Heart right ventricle (tissue), 16 donors: ENCODE measurements at regions not wholly inside any gene's neighbourhood (a gene's known extent, or its start where the extent isn't known, plus 50 kb on each side); places are given as distances from the start of the nearest gene placed in this dataset.

Experiments
- ATAC-seq, 8 donors: fragments of 200-7000 bp; cut with Tn5 transposase; one replicate each; pipeline ENCODE4 v1.9.1; 2020; ENCODE audit warnings: mild to moderate bottlenecking in 8 of 8, moderate library complexity in 8 of 8, moderate number of reproducible peaks in 1 of 8
- DNase-seq, 2 donors: peaks; one replicate each; pipeline ENCODE4 v3.0.0-alpha.2; 2020
- H3K27ac ChIP-seq, 10 donors: fragments of 200-600 bp; sonication (generic) in 2 of 10; one replicate each; pipeline versions ENCODE4 v1.5.0 to v1.8.0; 2020 to 2022; ENCODE audit warnings: mild to moderate bottlenecking in 3 of 10
- H3K27me3 ChIP-seq, 7 donors: fragments of 200-600 bp; one replicate each; pipeline ENCODE4 v1.8.0; 2021 to 2022; ENCODE audit warnings: mild to moderate bottlenecking in 2 of 7
- H3K36me3 ChIP-seq, 9 donors: fragments of 200-600 bp; sonication (generic) in 1 of 9; one replicate each; pipeline versions ENCODE4 v1.5.0 to v1.8.0; 2020 to 2022; ENCODE audit warnings: mild to moderate bottlenecking in 2 of 9
- H3K4me1 ChIP-seq, 9 donors: fragments of 200-600 bp; sonication (generic) in 1 of 9; one replicate each; pipeline versions ENCODE4 v1.5.0 to v1.8.0; 2020 to 2022; ENCODE audit warnings: mild to moderate bottlenecking in 4 of 9
- H3K4me3 ChIP-seq, 10 donors: fragments of 200-600 bp; sonication (generic) in 2 of 10; one replicate each; pipeline versions ENCODE4 v1.5.0 to v1.8.0; 2020 to 2022; ENCODE audit warnings: mild to moderate bottlenecking in 7 of 10, moderate library complexity in 2 of 10
- H3K9me3 ChIP-seq, 11 donors: fragments of 200-600 bp in 10 of 11; sonication (generic) in 2 of 11; one replicate each; pipeline versions ENCODE4 v1.5.0 to v1.8.0; 2013 to 2022; ENCODE audit warnings: mild to moderate bottlenecking in 2 of 11, control low read depth in 1 of 11, moderate library complexity in 1 of 11
- CTCF ChIP-seq, 9 donors: fragments of 200-600 bp; sonication (generic) in 2 of 9; IDR thresholded peaks; one replicate each; pipeline versions ENCODE4 v1.5.0 to v1.8.0; 2021 to 2022; ENCODE audit warnings: antibody characterized with exemption in 9 of 9, mild to moderate bottlenecking in 5 of 9, moderate library complexity in 1 of 9
- WGBS, 2 donors: extraction: QIAGEN DNeasy Blood & Tissue Kit; methylation state at CpG; one replicate each; pipeline ENCODE4 v1.1.7; 2013; ENCODE audit warnings: inconsistent platforms in 1 of 2; 5-methylcytosine and 5-hydroxymethylcytosine counted together
- intact Hi-C, 10 donors: fragments of 100-400 bp; cut with DNase I; formaldehyde crosslinking; loops; one replicate each; pipeline versions ENCODE4 v1.11.1 to v1.14.2; 2022
- donor health status: Arrhythmogenic right ventricular cardiomyopathy.
- donor health status: ischemic (EF 13 %, LVEDD 7.1; RV severe dilation, severe dysfunction).
- donor health status: healthy with polysubstance abuse.
- donor health status: DM: no; HTN: yes; CAD: no.
- donor health status: DM: no; HTN: no; CAD: no.
- donor health status: ischemic (EF 25% LVEDD 6.9; RV normal size, moderate dysfunction).
- donor health status: ischemic (EF 25% LVEDD 5.7; RV mildly dilated, moderate dysfunction).
- donor health status: healthy.
- donor health status: DM: yes; HTN: yes; CAD: no.
- donor health status: Ischemic cardiomyopathy.
- donor health status: ischemic (EF 35%, LVEDD 5.7; RV mildly dilated, moderate dysfunction).
- donor health status: nonischemic (EF 11% LVEDD 7.7; RV severe dilation, severe dysfunction).
- donor health status: DM: yes; HTN: yes; CAD: no.
- donor health status: PGD.
- donor health status: ischemic (EF 29% LVEDD 5.4; RV normal size, mild dysfunction).
- donor health status: nonischemic (EF 23%, LVEDD 6.1; RV moderate dilation, normal function).

- intact Hi-C loops, result loop anchor here (2.0 to 10.0 kb wide), 10 partner anchors 65 to 443 kb away; partner anchors contain the start of gene SNX9 (in 2 of the 10)
- ATAC-seq (peak in 1 of 8 donors; percentile 10), DNase-seq (no peak)
- H3K36me3 ChIP-seq, result no peaks in the 10 kb centered on the region
- TF ChIP-seq CTCF (IDR thresholded peaks at IDR 0.05), result no peak
- H3K4me3 ChIP-seq, result no peak overlapping the region
- peaks cover 0 to 54% (median 26%) of the 10 kb centered on the region in 9 donors for H3K4me1 ChIP-seq
- no peaks in the 10 kb centered on the region for H3K9me3 ChIP-seq
- WGBS, 2 donors, result 92 to 96% methylated on average over 7 of the region's 7 CpGs
- H3K27me3 ChIP-seq, result no peaks in the 10 kb centered on the region
- H3K27ac ChIP-seq, result no peak overlapping the region
Measured at GRCh38 chr6:157757430-157758403, 65.3 kb upstream of the SNX9 start.

GRCh38 chr6:157758516-157759023, 64.5 kb upstream of the SNX9 start:
- peak in 3 of 8 donors; percentile 25 to 31 (median 28) for ATAC-seq
- no peak overlapping the region for H3K4me3 ChIP-seq
- intact Hi-C loops, result loop anchor here (5.0 to 10.0 kb wide), 8 partner anchors 64 to 444 kb away; partner anchors contain the start of gene SNX9 (in 2 of the 10)
- no peaks in the 10 kb centered on the region for H3K9me3 ChIP-seq
- no peak overlapping the region for H3K27ac ChIP-seq
- 76 to 81% methylated on average over 7 of the region's 7 CpGs for WGBS, 2 donors
- no peak for DNase-seq
- peaks cover 4 to 63% (median 34%) of the 10 kb centered on the region in 9 donors for H3K4me1 ChIP-seq
- TF ChIP-seq CTCF (IDR thresholded peaks at IDR 0.05), result no peak
- H3K27me3 ChIP-seq, result no peaks in the 10 kb centered on the region
- no peaks in the 10 kb centered on the region for H3K36me3 ChIP-seq

GRCh38 chr6:157759028-157759427, 64.0 kb upstream of the SNX9 start:
- no peak overlapping the region for H3K4me3 ChIP-seq
- no peak for DNase-seq
- no peaks in the 10 kb centered on the region for H3K9me3 ChIP-seq
- ATAC-seq, result no peak
- 91 to 99% methylated on average over 4 of the region's 4 CpGs for WGBS, 2 donors
- H3K27me3 ChIP-seq, result no peaks in the 10 kb centered on the region
- H3K27ac ChIP-seq, result no peak overlapping the region
- TF ChIP-seq CTCF (IDR thresholded peaks at IDR 0.05), result no peak
- intact Hi-C loops, result loop anchor here (5.0 to 10.0 kb wide), 8 partner anchors 63 to 444 kb away; partner anchors contain the start of gene SNX9 (in 2 of the 10)
- no peaks in the 10 kb centered on the region for H3K36me3 ChIP-seq
- H3K4me1 ChIP-seq, result peaks cover 5 to 67% (median 39%) of the 10 kb centered on the region in 9 donors

GRCh38 chr6:157760137-157760536, 62.9 kb upstream of the SNX9 start:
- no peak for TF ChIP-seq CTCF (IDR thresholded peaks at IDR 0.05)
- intact Hi-C loops, result loop anchor here in 3 of 10 donors (5.0 kb wide), 1 partner anchor 62 kb away; the partner anchor contains the start of gene SNX9 (in 3 of the 3)
- Histone ChIP-seq H3K27me3 (no peaks in the 10 kb centered on the region), H3K9me3 (no peaks in the 10 kb centered on the region), H3K4me1 (peaks cover 8 to 78% (median 50%) of the 10 kb centered on the region in 9 donors), H3K36me3 (no peaks in the 10 kb centered on the region), H3K27ac (peak overlapping the region in 3 of 10 donors; percentile 1 to 52 (median 19)), H3K4me3 (no peak overlapping the region)
- DNase-seq (no peak), ATAC-seq (no peak)
- 97 to 99% methylated on average over 6 of the region's 6 CpGs for WGBS, 2 donors
